ENCODE measurements at regions not wholly inside any gene's neighbourhood (a gene's known extent, or its start where the extent isn't known, plus 50 kb on each side); places are given as distances from the start of the nearest gene placed in this dataset.
"Not testable (repeated sequence)": the region's sequence is repeated elsewhere in the genome, so short reads cannot be mapped to it uniquely, and the experiment has no call there.

DNA sequence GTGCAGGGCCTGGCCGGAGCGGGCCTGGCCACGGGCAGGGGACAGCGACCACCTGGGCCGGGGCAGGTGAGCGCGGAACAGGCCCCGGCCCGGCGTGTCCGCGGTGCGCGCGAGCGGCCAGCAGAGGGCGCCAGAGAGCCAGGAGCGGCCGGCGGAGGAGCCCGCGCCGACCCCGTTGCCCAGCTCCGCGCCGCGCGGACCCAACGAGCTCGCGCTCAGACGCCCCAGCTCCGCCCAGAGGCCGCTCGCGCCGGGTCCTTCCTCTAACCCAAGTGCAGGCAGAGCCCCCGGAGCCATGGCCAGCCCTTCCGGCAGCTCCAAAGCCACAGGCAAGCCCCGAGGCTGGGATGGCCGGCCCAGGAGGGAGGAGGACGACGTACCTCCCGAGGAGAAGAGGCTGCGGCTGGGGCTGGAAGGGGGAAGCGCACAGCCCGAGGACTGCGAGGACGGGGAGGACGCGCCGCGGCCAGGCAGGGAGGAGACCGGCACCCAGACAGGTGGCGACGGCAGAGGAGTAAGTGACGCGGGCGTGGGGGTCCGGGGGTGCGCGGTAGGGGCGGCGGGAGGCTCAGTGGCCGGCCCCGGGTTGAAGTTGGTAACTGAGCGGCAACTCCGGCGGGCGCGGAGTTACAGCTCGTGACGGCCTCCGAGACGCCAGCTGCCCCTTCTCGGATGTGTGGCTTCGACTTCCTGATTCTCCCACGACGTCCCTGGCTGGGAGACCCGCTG, 88.1 kb downstream of the DEFB131A start:
- TF ChIP-seq, protein P1, sequence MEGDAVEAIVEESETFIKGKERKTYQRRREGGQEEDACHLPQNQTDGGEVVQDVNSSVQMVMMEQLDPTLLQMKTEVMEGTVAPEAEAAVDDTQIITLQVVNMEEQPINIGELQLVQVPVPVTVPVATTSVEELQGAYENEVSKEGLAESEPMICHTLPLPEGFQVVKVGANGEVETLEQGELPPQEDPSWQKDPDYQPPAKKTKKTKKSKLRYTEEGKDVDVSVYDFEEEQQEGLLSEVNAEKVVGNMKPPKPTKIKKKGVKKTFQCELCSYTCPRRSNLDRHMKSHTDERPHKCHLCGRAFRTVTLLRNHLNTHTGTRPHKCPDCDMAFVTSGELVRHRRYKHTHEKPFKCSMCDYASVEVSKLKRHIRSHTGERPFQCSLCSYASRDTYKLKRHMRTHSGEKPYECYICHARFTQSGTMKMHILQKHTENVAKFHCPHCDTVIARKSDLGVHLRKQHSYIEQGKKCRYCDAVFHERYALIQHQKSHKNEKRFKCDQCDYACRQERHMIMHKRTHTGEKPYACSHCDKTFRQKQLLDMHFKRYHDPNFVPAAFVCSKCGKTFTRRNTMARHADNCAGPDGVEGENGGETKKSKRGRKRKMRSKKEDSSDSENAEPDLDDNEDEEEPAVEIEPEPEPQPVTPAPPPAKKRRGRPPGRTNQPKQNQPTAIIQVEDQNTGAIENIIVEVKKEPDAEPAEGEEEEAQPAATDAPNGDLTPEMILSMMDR (IDR thresholded peaks at IDR 0.05; ENCODE audit: low read depth, low read length, missing input control) = peak; percentile 83
- TF ChIP-seq, protein P2, sequence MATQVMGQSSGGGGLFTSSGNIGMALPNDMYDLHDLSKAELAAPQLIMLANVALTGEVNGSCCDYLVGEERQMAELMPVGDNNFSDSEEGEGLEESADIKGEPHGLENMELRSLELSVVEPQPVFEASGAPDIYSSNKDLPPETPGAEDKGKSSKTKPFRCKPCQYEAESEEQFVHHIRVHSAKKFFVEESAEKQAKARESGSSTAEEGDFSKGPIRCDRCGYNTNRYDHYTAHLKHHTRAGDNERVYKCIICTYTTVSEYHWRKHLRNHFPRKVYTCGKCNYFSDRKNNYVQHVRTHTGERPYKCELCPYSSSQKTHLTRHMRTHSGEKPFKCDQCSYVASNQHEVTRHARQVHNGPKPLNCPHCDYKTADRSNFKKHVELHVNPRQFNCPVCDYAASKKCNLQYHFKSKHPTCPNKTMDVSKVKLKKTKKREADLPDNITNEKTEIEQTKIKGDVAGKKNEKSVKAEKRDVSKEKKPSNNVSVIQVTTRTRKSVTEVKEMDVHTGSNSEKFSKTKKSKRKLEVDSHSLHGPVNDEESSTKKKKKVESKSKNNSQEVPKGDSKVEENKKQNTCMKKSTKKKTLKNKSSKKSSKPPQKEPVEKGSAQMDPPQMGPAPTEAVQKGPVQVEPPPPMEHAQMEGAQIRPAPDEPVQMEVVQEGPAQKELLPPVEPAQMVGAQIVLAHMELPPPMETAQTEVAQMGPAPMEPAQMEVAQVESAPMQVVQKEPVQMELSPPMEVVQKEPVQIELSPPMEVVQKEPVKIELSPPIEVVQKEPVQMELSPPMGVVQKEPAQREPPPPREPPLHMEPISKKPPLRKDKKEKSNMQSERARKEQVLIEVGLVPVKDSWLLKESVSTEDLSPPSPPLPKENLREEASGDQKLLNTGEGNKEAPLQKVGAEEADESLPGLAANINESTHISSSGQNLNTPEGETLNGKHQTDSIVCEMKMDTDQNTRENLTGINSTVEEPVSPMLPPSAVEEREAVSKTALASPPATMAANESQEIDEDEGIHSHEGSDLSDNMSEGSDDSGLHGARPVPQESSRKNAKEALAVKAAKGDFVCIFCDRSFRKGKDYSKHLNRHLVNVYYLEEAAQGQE (IDR thresholded peaks at IDR 0.05) = not testable (repeated sequence)
- TF ChIP-seq RAD21 (IDR thresholded peaks at IDR 0.05) = peak; percentile 9 to 47
- not testable (repeated sequence) for TF ChIP-seq YY1, SP1 (IDR thresholded peaks at IDR 0.05)

All from liver (tissue), 3 donors.